B cell (primary cell): ENCODE measurements at regions not wholly inside any gene's neighbourhood (a gene's known extent, or its start where the extent isn't known, plus 50 kb on each side); places are given as distances from the start of the nearest gene placed in this dataset.

Experiments used
- ATAC-seq: fragments of 200-7000 bp; cut with Tn5 transposase; one replicate; pipeline ENCODE4 v1.10.0; 2021; ENCODE audit warnings: low read depth, mild to moderate bottlenecking, moderate number of reproducible peaks, moderate library complexity
- CTCF ChIA-PET: fragments of 350-600 bp; sonication (Branson Sonifier 250); formaldehyde crosslinking; loops from one replicate; lab custom pipeline; 2021; ENCODE audit warnings: antibody characterized with exemption, inconsistent platforms; lab: Charles Lee
- POLR2A ChIA-PET: fragments of 350-600 bp; sonication (Branson Sonifier 250); formaldehyde crosslinking; loops from one replicate; lab custom pipeline; 2021; ENCODE audit warnings: antibody characterized with exemption; lab: Charles Lee
- DNase-seq: peaks from one replicate; pipeline ENCODE4 v3.0.0; 2013
- H2AFZ ChIP-seq: 2 replicates; pipeline ENCODE4 v1.6.1; 2012; ENCODE audit warnings: mild to moderate bottlenecking, low read depth, low read length; ENCODE audit not compliant: insufficient read depth, poor library complexity, severe bottlenecking
- H3K27ac ChIP-seq, 2 donors: 1 replicate in 1 of 2; 2 replicates in 1 of 2; pipeline ENCODE4 v1.5.1; 2012 to 2013; ENCODE audit warnings: low read length in 2 of 2, mild to moderate bottlenecking in 2 of 2, moderate library complexity in 1 of 2
- H3K27me3 ChIP-seq, 4 experiments: fragments of 200-600 bp in 1 of 4; sonication (generic) in 1 of 4; replicated peaks in 1 of 4; 1 replicate in 2 of 4; 2 replicates in 2 of 4; pipeline versions ENCODE4 v1.6.1 to v1.7.0; 2013 to 2016; ENCODE audit warnings: low read length in 3 of 4, mild to moderate bottlenecking in 2 of 4, mixed read lengths in 1 of 4, moderate library complexity in 1 of 4; ENCODE audit not compliant: insufficient read depth in 4 of 4, control insufficient read depth in 3 of 4; ENCODE audit errors: control extremely low read depth in 1 of 4
- H3K36me3 ChIP-seq, 2 experiments: replicated peaks in 1 of 2; 1 replicate in 1 of 2; 2 replicates in 1 of 2; pipeline versions ENCODE4 v1.6.1 to v1.7.1; 2013; ENCODE audit warnings: low read length in 1 of 2; ENCODE audit not compliant: insufficient read depth in 2 of 2, control insufficient read depth in 1 of 2; ENCODE audit errors: control extremely low read depth in 1 of 2, extremely low read depth in 1 of 2
- H3K4me1 ChIP-seq, 2 donors: fragments of 200-600 bp in 1 of 2; sonication (generic) in 1 of 2; 1 replicate in 1 of 2; 2 replicates in 1 of 2; pipeline versions ENCODE4 v1.5.1 to v1.6.1; 2013 to 2017; ENCODE audit warnings: low read length in 2 of 2; ENCODE audit not compliant: control insufficient read depth in 2 of 2, insufficient read depth in 2 of 2
- H3K4me2 ChIP-seq: replicated peaks from 2 replicates; pipeline ENCODE3; 2012; ENCODE audit warnings: mild to moderate bottlenecking, low read depth, low read length; ENCODE audit not compliant: poor library complexity, severe bottlenecking
- H3K4me3 ChIP-seq, 5 experiments: fragments of 200-600 bp in 1 of 5; sonication (generic) in 1 of 5; 1 replicate in 3 of 5; 2 replicates in 2 of 5; pipeline versions ENCODE4 v1.5.1 to v1.7.0; 2011 to 2016; ENCODE audit warnings: low read length in 4 of 5, mild to moderate bottlenecking in 4 of 5, low read depth in 2 of 5, control low read depth in 1 of 5, moderate library complexity in 1 of 5; ENCODE audit not compliant: insufficient read depth in 1 of 5; ENCODE audit errors: control extremely low read depth in 1 of 5, extremely low read depth in 1 of 5
- H3K79me2 ChIP-seq: fragments of 200-600 bp; sonication (generic); one replicate; pipeline ENCODE4 v1.6.0; 2016; ENCODE audit warnings: low read length; ENCODE audit not compliant: control insufficient read depth, insufficient read depth
- H3K9ac ChIP-seq: fragments of 200-600 bp; sonication (generic); 2 replicates; pipeline ENCODE4 v1.6.1; 2017; ENCODE audit warnings: mild to moderate bottlenecking, low read length, moderate library complexity
- H3K9me3 ChIP-seq, 3 donors: one replicate each; pipeline versions ENCODE4 v1.6.1 to v1.7.1; 2013; ENCODE audit warnings: low read length in 2 of 3; ENCODE audit not compliant: control insufficient read depth in 2 of 3, insufficient read depth in 1 of 3; ENCODE audit errors: control extremely low read depth in 1 of 3
- H4K20me1 ChIP-seq: 2 replicates; pipeline ENCODE4 v1.6.0; 2012; ENCODE audit warnings: mild to moderate bottlenecking, low read length; ENCODE audit not compliant: insufficient read depth, control insufficient read depth, poor library complexity, severe bottlenecking
- H3K27ac Mint-ChIP-seq: one replicate; pipeline ENCODE4 v1.8.0; 2021; ENCODE audit warnings: mixed read lengths
- H3K27me3 Mint-ChIP-seq: one replicate; pipeline ENCODE4 v1.8.0; 2021; ENCODE audit warnings: mixed read lengths
- H3K4me1 Mint-ChIP-seq: one replicate; pipeline ENCODE4 v1.8.0; 2021; ENCODE audit warnings: mixed read lengths
- H3K4me3 Mint-ChIP-seq: one replicate; pipeline ENCODE4 v1.8.0; 2021; ENCODE audit warnings: mixed read lengths
- H3K9me3 Mint-ChIP-seq: one replicate; pipeline ENCODE4 v1.8.0; 2022; ENCODE audit warnings: mixed read lengths; ENCODE audit not compliant: insufficient read depth
- CTCF ChIP-seq: fragments of 200-600 bp; IDR thresholded peaks from one replicate; pipeline ENCODE4 v1.8.0; 2022; ENCODE audit warnings: antibody characterized with exemption, mild to moderate bottlenecking
- EZH2 ChIP-seq: IDR thresholded peaks from 2 replicates; pipeline ENCODE4 v1.6.1; 2012; ENCODE audit warnings: borderline replicate concordance, low read depth, mild to moderate bottlenecking, moderate library complexity, low read length; ENCODE audit not compliant: insufficient read depth, poor library complexity, severe bottlenecking
- WGBS: methylation state at CpG from one replicate; pipeline ENCODE4 v1.1.5; 2013; ENCODE audit warnings: missing lambda C conversion rate; ENCODE audit not compliant: insufficient coverage; 5-methylcytosine and 5-hydroxymethylcytosine counted together
- intact Hi-C: fragments of 100-400 bp; cut with micrococcal nuclease; formaldehyde crosslinking; loops from one replicate; pipeline ENCODE4 v1.10.0; 2022

GRCh38 chr1:115450501-115451040 lies 112.5 kb upstream of the NGF start:
- Mint-ChIP-seq H3K4me3 (no peak overlapping the region), H3K9me3 (no peaks in the 10 kb centered on the region), H3K4me1 (no peaks in the 10 kb centered on the region), H3K27me3 (no peaks in the 10 kb centered on the region), H3K27ac (no peak overlapping the region)
- no peak overlapping the region for H3K4me2 ChIP-seq
- intact Hi-C loops, result no loop called here
- no peaks in the 10 kb centered on the region for H3K36me3 ChIP-seq
- H4K20me1 ChIP-seq, result no peaks in the 10 kb centered on the region
- no peaks in the 10 kb centered on the region for H3K27me3 ChIP-seq
- no peak for DNase-seq
- TF ChIP-seq EZH2, result no peak
- H3K4me1 ChIP-seq, result no peaks in the 10 kb centered on the region
- no peaks in the 10 kb centered on the region for H3K9me3 ChIP-seq
- WGBS, result 73% methylated on average over 5 of the region's 6 CpGs
- no peak overlapping the region for H3K4me3 ChIP-seq
- no peak overlapping the region for H2AFZ ChIP-seq
- H3K79me2 ChIP-seq, result no peaks in the 10 kb centered on the region
- H3K9ac ChIP-seq, result no peak overlapping the region
- ATAC-seq, result no peak
- CTCF ChIA-PET, result no interaction called here
- POLR2A ChIA-PET, result no interaction called here
- H3K27ac ChIP-seq, result no peak overlapping the region

- Mint-ChIP-seq H3K27ac (no peak overlapping the region), H3K9me3 (no peaks in the 10 kb centered on the region), H3K4me1 (no peaks in the 10 kb centered on the region), H3K4me3 (no peak overlapping the region), H3K27me3 (no peaks in the 10 kb centered on the region)
- Histone ChIP-seq H3K9ac (no peak overlapping the region), H2AFZ (no peak overlapping the region), H3K4me2 (no peak overlapping the region), H3K4me3 (no peak overlapping the region), H3K79me2 (no peaks in the 10 kb centered on the region), H3K4me1 (no peaks in the 10 kb centered on the region), H3K27ac (no peak overlapping the region), H3K27me3 (no peaks in the 10 kb centered on the region), H3K9me3 (no peaks in the 10 kb centered on the region), H3K36me3 (no peaks in the 10 kb centered on the region), H4K20me1 (no peaks in the 10 kb centered on the region)
- TF ChIP-seq CTCF (no peak), EZH2 (no peak)
- 88% methylated on average over 2 of the region's 5 CpGs for WGBS
- intact Hi-C loops, result no loop called here
- DNase-seq, result no peak
- ChIA-PET CTCF (no interaction called here), POLR2A (no interaction called here)
- no peak for ATAC-seq
Observed at GRCh38 chr1:115448282-115449044, 110.4 kb upstream of the NGF start.
